ENCODE measurements at regions not wholly inside any gene's neighbourhood (a gene's known extent, or its start where the extent isn't known, plus 50 kb on each side); places are given as distances from the start of the nearest gene placed in this dataset.

DNA sequence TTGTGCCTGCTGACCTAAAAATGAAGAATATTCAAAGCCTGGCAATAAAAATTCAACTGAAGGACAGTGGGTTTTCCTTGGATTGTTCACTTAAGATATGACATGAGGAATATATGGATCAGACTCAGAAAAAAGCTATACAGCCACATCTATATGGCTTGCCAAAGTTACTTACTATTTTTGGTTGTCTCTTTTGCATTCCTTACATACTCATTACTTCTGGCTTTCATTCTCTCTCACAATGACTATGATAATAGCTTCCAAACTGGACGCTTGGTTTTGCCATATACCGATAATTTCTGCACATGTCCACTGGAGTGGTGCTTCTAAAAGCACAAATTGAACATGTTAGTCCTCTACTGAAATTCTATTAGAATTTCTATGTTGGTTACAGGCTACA, 664.9 kb downstream of the CDH8 start (continued):
- no peak for TF ChIP-seq CHD2 (IDR thresholded peaks at IDR 0.05; ENCODE audit: low read depth, low read length)
- no peak for TF ChIP-seq TOPORS (CRISPR knock-in tag; IDR thresholded peaks at IDR 0.05)
- no peak for TF ChIP-seq CBFB (CRISPR knock-in tag; IDR thresholded peaks at IDR 0.05)
- TF ChIP-seq, protein P1, sequence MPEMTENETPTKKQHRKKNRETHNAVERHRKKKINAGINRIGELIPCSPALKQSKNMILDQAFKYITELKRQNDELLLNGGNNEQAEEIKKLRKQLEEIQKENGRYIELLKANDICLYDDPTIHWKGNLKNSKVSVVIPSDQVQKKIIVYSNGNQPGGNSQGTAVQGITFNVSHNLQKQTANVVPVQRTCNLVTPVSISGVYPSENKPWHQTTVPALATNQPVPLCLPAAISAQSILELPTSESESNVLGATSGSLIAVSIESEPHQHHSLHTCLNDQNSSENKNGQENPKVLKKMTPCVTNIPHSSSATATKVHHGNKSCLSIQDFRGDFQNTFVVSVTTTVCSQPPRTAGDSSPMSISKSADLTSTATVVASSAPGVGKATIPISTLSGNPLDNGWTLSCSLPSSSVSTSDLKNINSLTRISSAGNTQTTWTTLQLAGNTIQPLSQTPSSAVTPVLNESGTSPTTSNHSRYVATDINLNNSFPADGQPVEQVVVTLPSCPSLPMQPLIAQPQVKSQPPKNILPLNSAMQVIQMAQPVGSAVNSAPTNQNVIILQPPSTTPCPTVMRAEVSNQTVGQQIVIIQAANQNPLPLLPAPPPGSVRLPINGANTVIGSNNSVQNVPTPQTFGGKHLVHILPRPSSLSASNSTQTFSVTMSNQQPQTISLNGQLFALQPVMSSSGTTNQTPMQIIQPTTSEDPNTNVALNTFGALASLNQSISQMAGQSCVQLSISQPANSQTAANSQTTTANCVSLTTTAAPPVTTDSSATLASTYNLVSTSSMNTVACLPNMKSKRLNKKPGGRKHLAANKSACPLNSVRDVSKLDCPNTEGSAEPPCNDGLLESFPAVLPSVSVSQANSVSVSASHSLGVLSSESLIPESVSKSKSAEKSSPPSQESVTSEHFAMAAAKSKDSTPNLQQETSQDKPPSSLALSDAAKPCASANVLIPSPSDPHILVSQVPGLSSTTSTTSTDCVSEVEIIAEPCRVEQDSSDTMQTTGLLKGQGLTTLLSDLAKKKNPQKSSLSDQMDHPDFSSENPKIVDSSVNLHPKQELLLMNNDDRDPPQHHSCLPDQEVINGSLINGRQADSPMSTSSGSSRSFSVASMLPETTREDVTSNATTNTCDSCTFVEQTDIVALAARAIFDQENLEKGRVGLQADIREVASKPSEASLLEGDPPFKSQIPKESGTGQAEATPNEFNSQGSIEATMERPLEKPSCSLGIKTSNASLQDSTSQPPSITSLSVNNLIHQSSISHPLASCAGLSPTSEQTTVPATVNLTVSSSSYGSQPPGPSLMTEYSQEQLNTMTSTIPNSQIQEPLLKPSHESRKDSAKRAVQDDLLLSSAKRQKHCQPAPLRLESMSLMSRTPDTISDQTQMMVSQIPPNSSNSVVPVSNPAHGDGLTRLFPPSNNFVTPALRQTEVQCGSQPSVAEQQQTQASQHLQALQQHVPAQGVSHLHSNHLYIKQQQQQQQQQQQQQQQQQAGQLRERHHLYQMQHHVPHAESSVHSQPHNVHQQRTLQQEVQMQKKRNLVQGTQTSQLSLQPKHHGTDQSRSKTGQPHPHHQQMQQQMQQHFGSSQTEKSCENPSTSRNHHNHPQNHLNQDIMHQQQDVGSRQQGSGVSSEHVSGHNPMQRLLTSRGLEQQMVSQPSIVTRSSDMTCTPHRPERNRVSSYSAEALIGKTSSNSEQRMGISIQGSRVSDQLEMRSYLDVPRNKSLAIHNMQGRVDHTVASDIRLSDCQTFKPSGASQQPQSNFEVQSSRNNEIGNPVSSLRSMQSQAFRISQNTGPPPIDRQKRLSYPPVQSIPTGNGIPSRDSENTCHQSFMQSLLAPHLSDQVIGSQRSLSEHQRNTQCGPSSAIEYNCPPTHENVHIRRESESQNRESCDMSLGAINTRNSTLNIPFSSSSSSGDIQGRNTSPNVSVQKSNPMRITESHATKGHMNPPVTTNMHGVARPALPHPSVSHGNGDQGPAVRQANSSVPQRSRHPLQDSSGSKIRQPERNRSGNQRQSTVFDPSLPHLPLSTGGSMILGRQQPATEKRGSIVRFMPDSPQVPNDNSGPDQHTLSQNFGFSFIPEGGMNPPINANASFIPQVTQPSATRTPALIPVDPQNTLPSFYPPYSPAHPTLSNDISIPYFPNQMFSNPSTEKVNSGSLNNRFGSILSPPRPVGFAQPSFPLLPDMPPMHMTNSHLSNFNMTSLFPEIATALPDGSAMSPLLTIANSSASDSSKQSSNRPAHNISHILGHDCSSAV (CRISPR knock-in tag; IDR thresholded peaks at IDR 0.05; ENCODE audit: borderline replicate concordance): no peak
- TF ChIP-seq, protein P2, sequence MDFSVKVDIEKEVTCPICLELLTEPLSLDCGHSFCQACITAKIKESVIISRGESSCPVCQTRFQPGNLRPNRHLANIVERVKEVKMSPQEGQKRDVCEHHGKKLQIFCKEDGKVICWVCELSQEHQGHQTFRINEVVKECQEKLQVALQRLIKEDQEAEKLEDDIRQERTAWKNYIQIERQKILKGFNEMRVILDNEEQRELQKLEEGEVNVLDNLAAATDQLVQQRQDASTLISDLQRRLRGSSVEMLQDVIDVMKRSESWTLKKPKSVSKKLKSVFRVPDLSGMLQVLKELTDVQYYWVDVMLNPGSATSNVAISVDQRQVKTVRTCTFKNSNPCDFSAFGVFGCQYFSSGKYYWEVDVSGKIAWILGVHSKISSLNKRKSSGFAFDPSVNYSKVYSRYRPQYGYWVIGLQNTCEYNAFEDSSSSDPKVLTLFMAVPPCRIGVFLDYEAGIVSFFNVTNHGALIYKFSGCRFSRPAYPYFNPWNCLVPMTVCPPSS (IDR thresholded peaks at IDR 0.05): no peak
- TF ChIP-seq CEBPB (IDR thresholded peaks at IDR 0.05; ENCODE audit: borderline replicate concordance, low read depth, low read length): no peak
- TF ChIP-seq ZNF12 (CRISPR knock-in tag; IDR thresholded peaks at IDR 0.05): no peak
- TF ChIP-seq RFX5 (IDR thresholded peaks at IDR 0.05; ENCODE audit: low read depth, low read length): no peak
- TF ChIP-seq ZBTB21 (CRISPR knock-in tag; IDR thresholded peaks at IDR 0.05): no peak

Measured in HepG2 (cell line).